ENCODE measurements at regions not wholly inside any gene's neighbourhood (a gene's known extent, or its start where the extent isn't known, plus 50 kb on each side); places are given as distances from the start of the nearest gene placed in this dataset.
A peak's percentile ranks its signal among the peaks of the same experiment; 100 is the strongest.

DNA sequence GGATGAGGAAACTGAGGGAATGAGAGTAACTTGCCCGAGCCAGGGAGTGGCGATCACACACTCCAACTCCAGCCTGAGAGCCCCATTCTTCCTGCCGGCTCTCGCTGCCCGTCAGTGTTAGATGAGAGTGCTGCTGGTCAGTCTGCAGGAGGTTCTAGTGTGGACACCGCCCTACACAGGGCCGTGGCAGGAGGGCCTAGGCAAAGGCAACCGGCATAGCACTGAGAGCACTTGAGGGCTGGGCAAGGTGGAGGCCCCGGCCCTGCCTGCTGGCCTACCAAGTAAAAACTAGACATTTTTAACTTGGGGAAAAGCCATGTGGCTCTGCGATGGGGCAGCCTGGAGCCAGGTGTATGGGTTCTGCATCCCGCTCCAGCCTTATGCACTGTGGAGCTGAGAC is 354.8 kb downstream of the SEC14L1 start:
- Mint-ChIP-seq H3K4me1 (ENCODE audit: unreplicated experiment) (peaks cover 5% of the 10 kb centered on the region), H3K36me3 (peaks cover 7% of the 10 kb centered on the region), H3K27ac (no peak overlapping the region), H3K4me3 (no peak overlapping the region), H3K27me3 (no peaks in the 10 kb centered on the region), H3K9me3 (no peaks in the 10 kb centered on the region)
- DNase-seq (ENCODE audit: extremely low spot score, unreplicated experiment) = no peak
- TF ChIP-seq, protein P1, sequence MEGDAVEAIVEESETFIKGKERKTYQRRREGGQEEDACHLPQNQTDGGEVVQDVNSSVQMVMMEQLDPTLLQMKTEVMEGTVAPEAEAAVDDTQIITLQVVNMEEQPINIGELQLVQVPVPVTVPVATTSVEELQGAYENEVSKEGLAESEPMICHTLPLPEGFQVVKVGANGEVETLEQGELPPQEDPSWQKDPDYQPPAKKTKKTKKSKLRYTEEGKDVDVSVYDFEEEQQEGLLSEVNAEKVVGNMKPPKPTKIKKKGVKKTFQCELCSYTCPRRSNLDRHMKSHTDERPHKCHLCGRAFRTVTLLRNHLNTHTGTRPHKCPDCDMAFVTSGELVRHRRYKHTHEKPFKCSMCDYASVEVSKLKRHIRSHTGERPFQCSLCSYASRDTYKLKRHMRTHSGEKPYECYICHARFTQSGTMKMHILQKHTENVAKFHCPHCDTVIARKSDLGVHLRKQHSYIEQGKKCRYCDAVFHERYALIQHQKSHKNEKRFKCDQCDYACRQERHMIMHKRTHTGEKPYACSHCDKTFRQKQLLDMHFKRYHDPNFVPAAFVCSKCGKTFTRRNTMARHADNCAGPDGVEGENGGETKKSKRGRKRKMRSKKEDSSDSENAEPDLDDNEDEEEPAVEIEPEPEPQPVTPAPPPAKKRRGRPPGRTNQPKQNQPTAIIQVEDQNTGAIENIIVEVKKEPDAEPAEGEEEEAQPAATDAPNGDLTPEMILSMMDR (conservative IDR thresholded peaks at IDR 0.05) = no peak

DNA sequence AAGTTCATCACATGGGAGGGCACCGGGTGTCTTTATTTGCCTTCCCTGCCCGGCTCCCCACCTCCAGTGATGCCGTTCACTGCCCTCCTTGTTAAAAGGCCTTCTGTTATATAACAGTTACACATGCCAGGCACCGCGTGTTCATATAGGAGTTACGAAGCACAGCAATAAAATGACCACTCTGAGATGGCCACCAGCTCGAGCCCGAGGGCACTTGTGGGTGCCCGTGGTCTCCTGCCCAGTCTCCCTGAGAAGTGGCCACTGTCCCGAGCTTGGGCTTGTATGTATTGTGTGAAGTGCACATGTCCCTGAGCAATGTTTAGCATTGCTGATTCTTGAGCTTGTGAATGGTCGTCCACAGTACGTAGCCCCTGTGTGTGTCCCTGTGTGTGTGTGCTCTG is 355.6 kb downstream of the SEC14L1 start:
- peaks cover 11% of the 10 kb centered on the region for H3K36me3 Mint-ChIP-seq
- H3K4me3 Mint-ChIP-seq = no peak overlapping the region
- H3K4me1 Mint-ChIP-seq (ENCODE audit: unreplicated experiment) = peaks cover 5% of the 10 kb centered on the region
- no peaks in the 10 kb centered on the region for H3K27me3 Mint-ChIP-seq
- DNase-seq (ENCODE audit: extremely low spot score, unreplicated experiment) = no peak
- TF ChIP-seq, protein P1 (conservative IDR thresholded peaks at IDR 0.05) = no peak
- H3K9me3 Mint-ChIP-seq = no peaks in the 10 kb centered on the region
- no peak overlapping the region for H3K27ac Mint-ChIP-seq

DNA sequence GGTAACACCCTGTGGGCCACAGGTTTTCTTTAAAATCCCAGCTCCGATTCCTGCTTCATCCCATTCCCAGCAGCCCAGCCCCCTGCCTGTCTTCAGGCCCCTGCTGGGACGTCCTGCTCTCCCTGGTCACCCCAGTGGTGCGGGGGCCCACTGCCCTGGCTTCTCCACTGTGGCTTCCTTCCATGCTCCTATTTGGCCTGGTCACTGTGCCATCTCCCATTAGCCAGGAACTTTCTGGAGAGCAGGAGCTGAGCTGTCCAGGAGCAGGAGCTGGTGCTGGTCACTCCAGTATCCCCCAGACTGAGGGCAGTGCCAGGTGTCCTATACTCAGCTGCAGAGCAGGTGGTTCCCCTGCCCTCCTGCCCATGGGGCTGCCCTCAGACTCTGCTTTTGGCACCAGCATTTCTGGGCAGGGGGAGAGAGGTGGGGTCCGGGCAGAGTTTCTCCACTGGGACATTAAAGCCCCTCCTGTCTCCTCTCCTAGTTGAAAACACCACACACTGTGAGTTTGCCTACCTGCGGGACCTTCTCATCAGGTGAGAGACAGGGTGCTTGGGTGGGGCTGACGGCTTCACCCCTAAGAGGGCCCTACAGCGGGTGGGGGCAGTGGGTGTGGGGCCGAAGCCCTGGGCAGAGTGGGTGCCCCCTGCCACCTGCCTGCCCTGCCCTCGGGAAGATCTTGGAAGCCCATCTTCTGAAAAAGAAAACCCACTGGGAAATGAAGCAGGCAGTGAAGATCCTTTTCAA is 356.2 kb downstream of the SEC14L1 start:
- H3K27me3 Mint-ChIP-seq = no peaks in the 10 kb centered on the region
- no peak for DNase-seq (ENCODE audit: extremely low spot score, unreplicated experiment)
- H3K4me3 Mint-ChIP-seq = no peak overlapping the region
- H3K4me1 Mint-ChIP-seq (ENCODE audit: unreplicated experiment) = peaks cover 5% of the 10 kb centered on the region
- no peaks in the 10 kb centered on the region for H3K9me3 Mint-ChIP-seq
- TF ChIP-seq, protein P1 (conservative IDR thresholded peaks at IDR 0.05) = no peak
- peaks cover 11% of the 10 kb centered on the region for H3K36me3 Mint-ChIP-seq
- H3K27ac Mint-ChIP-seq = no peak overlapping the region

DNA sequence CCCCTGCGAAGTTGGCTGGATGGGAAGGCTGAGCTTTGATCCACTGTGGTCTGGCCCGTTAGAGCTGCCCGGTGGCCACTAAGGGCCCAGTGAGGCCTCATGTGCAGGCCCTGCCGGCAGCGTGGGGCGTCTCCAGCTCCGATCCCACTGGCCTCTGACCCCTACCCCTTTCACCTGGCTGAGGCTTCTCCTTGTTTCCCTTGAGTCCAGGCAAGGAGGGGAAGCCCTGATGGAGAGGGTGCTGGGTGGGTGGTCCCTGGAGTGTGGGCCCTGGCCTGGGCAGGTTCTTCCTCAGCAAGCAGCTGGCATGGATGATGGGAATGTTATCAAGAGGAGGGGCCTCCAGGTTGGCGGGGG is 356.8 kb downstream of the SEC14L1 start:
- TF ChIP-seq, protein P1 (conservative IDR thresholded peaks at IDR 0.05) = no peak
- Mint-ChIP-seq H3K27ac (no peak overlapping the region), H3K27me3 (no peaks in the 10 kb centered on the region), H3K4me3 (no peak overlapping the region), H3K36me3 (peaks cover 11% of the 10 kb centered on the region), H3K4me1 (ENCODE audit: unreplicated experiment) (peaks cover 5% of the 10 kb centered on the region), H3K9me3 (no peaks in the 10 kb centered on the region)
- DNase-seq (ENCODE audit: extremely low spot score, unreplicated experiment) = no peak

DNA sequence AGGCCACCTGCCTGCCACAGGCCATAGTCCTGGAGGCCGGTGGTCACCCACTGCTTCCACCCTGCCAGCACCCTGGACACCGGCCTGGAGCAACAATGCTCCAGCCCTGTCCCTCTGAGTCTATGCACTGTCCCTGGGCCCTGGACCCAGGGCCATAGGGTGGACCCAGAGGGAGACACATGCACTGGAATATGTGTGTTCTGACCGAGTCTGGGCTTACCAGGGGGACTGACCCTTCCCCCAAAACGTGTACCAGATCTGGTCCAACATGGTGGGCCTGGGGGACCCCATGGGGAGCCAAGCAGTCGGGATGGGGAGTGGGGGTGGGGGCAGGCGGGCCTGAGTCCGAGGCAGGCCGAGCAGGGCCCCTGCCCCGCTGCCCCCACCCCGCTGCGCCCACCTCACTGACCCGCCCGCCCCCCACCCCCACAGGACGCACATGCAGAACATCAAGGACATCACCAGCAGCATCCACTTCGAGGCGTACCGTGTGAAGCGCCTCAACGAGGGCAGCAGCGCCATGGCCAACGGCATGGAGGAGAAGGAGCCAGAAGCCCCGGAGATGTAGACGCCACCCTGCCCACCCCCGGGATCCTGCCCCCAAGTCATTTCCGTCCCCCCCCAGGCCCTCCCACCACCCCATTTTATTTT is 357.4 kb downstream of the SEC14L1 start:
- H3K4me3 Mint-ChIP-seq = no peak overlapping the region
- TF ChIP-seq, protein P1 (conservative IDR thresholded peaks at IDR 0.05) = no peak
- peak; percentile 65 for DNase-seq (ENCODE audit: extremely low spot score, unreplicated experiment)
- H3K36me3 Mint-ChIP-seq = peaks cover 11% of the 10 kb centered on the region
- no peaks in the 10 kb centered on the region for H3K27me3 Mint-ChIP-seq
- no peak overlapping the region for H3K27ac Mint-ChIP-seq
- no peaks in the 10 kb centered on the region for H3K9me3 Mint-ChIP-seq
- peaks cover 5% of the 10 kb centered on the region for H3K4me1 Mint-ChIP-seq (ENCODE audit: unreplicated experiment)
